ENCODE measurements at regions not wholly inside any gene's neighbourhood (a gene's known extent, or its start where the extent isn't known, plus 50 kb on each side); places are given as distances from the start of the nearest gene placed in this dataset.

DNA sequence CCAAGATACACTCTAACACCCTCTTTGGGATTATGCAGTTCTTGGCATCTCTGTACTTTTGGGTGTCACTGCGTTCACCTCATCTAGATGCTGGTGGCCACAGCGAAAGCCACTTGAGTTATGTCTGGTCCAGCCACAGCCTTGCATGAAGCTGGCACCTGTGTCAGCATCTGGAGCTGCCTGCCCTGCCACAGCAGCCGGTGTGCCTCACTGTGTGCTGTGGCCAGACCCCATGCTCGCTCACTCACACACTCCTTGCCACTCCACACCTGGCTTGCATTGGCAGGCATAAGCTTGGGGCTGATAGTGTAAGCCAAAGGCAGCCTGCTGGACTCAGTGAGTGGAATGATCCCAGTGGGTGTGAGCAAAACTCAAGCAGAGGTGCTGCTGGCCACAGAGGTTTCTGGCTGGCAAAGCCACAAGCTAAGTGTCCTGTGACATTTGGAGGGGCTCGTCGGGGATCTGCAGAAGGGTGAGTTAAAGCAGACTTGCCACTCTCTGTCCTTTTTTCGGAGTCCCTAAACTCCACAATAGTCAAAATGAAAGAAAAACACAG is 442.7 kb upstream of the CDH8 start:
- Histone ChIP-seq H3K36me3 (ENCODE audit: control insufficient read depth in 2 of 2, insufficient read depth in 2 of 2, low read length in 2 of 2) (no peaks in the 10 kb centered on the region), H3K4me3 (ENCODE audit: low read length in 2 of 2) (peak overlapping the region in 1 of 2 donors; percentile 47), H3K27me3 (ENCODE audit: control insufficient read depth in 1 of 2, insufficient read depth in 2 of 2, low read length in 2 of 2) (no peaks in the 10 kb centered on the region), H3K27ac (ENCODE audit: low read length) (no peak overlapping the region), H3K9ac (ENCODE audit: low read length in 2 of 2) (peak overlapping the region in 1 of 2 donors; percentile 36), H3K9me3 (ENCODE audit: control insufficient read depth in 2 of 2, low read length in 2 of 2) (no peaks in the 10 kb centered on the region), H3K4me1 (ENCODE audit: control insufficient read depth, insufficient read depth, low read length) (peaks cover 5% of the 10 kb centered on the region)

DNA sequence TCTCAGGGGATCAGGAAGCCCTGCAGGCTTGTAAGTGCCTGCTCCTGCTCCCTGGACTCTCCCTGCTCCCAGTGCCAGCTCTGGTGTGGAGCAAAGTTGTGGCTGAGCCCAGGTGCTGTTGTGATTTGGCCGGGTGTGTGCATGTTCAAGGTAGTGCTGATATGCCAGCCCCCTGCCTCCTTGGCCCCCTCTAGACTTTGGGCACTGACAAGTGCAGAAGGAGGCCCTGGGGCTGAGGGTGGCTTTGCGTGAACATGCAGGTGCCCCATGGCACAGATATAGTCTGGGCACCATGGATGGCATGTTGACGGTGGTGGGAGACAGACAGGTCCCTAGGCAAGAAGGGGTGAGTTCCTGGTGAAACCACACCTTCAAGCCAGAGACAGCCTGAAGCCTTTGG is 441.6 kb upstream of the CDH8 start:
- Histone ChIP-seq H3K27ac (ENCODE audit: low read length) (no peak overlapping the region), H3K36me3 (ENCODE audit: control insufficient read depth in 2 of 2, insufficient read depth in 2 of 2, low read length in 2 of 2) (no peaks in the 10 kb centered on the region), H3K4me3 (ENCODE audit: low read length in 2 of 2) (no peak overlapping the region), H3K9ac (ENCODE audit: low read length in 2 of 2) (no peak overlapping the region), H3K9me3 (ENCODE audit: control insufficient read depth in 2 of 2, low read length in 2 of 2) (no peaks in the 10 kb centered on the region), H3K4me1 (ENCODE audit: control insufficient read depth, insufficient read depth, low read length) (peaks cover 5% of the 10 kb centered on the region), H3K27me3 (ENCODE audit: control insufficient read depth in 1 of 2, insufficient read depth in 2 of 2, low read length in 2 of 2) (no peaks in the 10 kb centered on the region)

DNA sequence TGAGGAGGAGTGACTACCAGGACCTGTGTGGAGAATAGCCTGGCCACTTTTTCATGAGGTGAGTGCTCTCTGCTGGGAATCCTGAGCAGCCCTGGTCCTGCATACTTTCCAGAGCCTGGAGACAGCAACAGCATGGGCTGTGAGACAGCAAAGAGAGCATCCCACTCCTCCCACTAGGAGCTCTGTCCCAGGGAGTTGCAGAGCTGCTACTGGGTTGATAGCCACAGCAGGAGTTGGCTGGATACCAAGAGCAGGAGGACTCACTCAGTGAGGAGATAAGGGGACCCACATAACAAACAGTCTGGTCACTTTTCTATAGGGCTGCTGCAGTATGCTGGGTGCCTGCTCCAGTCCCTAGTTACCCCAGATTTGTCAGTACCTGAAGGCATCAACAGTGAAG is 439.3 kb upstream of the CDH8 start:
- peaks cover 5% of the 10 kb centered on the region for H3K4me1 ChIP-seq (ENCODE audit: control insufficient read depth, insufficient read depth, low read length)
- no peaks in the 10 kb centered on the region for H3K27me3 ChIP-seq (ENCODE audit: control insufficient read depth in 1 of 2, insufficient read depth in 2 of 2, low read length in 2 of 2)
- no peaks in the 10 kb centered on the region for H3K36me3 ChIP-seq (ENCODE audit: control insufficient read depth in 2 of 2, insufficient read depth in 2 of 2, low read length in 2 of 2)
- no peak overlapping the region for H3K27ac ChIP-seq (ENCODE audit: low read length)
- no peak overlapping the region for H3K9ac ChIP-seq (ENCODE audit: low read length in 2 of 2)
- no peaks in the 10 kb centered on the region for H3K9me3 ChIP-seq (ENCODE audit: control insufficient read depth in 2 of 2, low read length in 2 of 2)
- no peak overlapping the region for H3K4me3 ChIP-seq (ENCODE audit: low read length in 2 of 2)

DNA sequence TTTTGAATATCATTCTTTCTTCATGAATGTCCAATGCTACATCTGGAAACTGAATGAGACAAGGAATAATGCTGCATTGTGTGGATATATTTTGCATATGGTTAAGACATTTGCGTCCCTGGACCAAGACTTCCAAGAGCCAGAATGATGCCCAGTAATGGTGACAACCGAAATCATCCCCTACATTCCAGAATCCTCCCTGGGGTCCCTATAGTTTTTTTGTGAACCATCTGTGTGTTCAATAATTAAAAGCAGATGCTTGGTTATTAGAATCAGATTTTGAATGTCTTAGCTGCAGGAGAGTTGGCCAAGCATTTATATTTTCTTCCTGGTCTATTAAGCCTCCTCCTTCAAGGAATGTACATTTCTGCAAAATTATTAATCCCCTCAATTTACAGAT is 426.7 kb upstream of the CDH8 start:
- H3K27ac ChIP-seq (ENCODE audit: low read length): no peak overlapping the region

DNA sequence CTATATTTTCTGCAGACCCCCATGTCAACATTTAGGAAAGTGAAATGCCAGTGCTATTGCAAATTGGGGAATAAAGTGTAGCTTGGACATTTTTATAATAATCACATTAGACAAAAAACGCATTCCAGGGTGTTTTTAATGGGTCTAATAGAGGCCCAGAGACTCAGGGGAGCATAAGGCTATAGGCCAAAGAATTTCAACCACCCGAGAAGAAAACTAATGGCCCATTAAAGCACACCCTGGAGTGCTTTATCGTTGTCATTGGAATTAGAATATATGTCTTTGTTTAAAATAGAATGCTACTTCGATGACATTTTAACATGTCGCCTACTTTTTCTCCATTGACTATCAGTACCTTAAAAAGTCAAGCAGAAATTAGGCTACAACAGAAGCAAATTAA is 414.1 kb upstream of the CDH8 start:
- Histone ChIP-seq H3K4me3 (ENCODE audit: low read length in 2 of 2) (no peak overlapping the region), H3K27ac (ENCODE audit: low read length) (no peak overlapping the region), H3K9ac (ENCODE audit: low read length in 2 of 2) (no peak overlapping the region), H3K27me3 (ENCODE audit: control insufficient read depth in 1 of 2, insufficient read depth in 2 of 2, low read length in 2 of 2) (no peaks in the 10 kb centered on the region), H3K4me1 (ENCODE audit: control insufficient read depth, insufficient read depth, low read length) (no peaks in the 10 kb centered on the region), H3K36me3 (ENCODE audit: control insufficient read depth in 2 of 2, insufficient read depth in 2 of 2, low read length in 2 of 2) (no peaks in the 10 kb centered on the region), H3K9me3 (ENCODE audit: control insufficient read depth in 2 of 2, low read length in 2 of 2) (no peaks in the 10 kb centered on the region)

More for the DNA sequence above, 426.7 kb upstream of the CDH8 start:
- no peaks in the 10 kb centered on the region for H3K36me3 ChIP-seq (ENCODE audit: control insufficient read depth in 2 of 2, insufficient read depth in 2 of 2, low read length in 2 of 2)
- no peak overlapping the region for H3K4me3 ChIP-seq (ENCODE audit: low read length in 2 of 2)
- no peaks in the 10 kb centered on the region for H3K27me3 ChIP-seq (ENCODE audit: control insufficient read depth in 1 of 2, insufficient read depth in 2 of 2, low read length in 2 of 2)
- H3K9ac ChIP-seq (ENCODE audit: low read length in 2 of 2): no peak overlapping the region
- no peaks in the 10 kb centered on the region for H3K9me3 ChIP-seq (ENCODE audit: control insufficient read depth in 2 of 2, low read length in 2 of 2)
- H3K4me1 ChIP-seq (ENCODE audit: control insufficient read depth, insufficient read depth, low read length): no peaks in the 10 kb centered on the region

DNA sequence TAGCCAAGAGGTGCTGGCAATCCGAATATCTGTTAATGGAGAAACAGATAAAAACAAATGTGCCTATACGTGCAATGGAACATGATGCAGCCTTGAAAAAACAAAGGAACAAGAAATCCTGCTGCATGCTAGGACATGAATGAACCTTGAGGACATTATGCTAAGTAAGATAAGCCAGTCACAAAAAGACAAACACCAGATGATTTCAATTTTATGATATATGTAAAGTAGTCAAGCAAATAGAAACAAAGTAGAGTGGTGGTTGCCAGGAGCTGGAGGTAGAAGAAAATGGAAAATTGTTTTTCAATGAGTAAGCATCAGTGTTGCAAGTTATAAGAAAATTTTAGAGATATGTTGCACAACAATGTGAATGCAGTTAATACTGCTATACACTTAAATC is 409.7 kb upstream of the CDH8 start:
- Histone ChIP-seq H3K36me3 (ENCODE audit: control insufficient read depth in 2 of 2, insufficient read depth in 2 of 2, low read length in 2 of 2) (no peaks in the 10 kb centered on the region), H3K9me3 (ENCODE audit: control insufficient read depth in 2 of 2, low read length in 2 of 2) (no peaks in the 10 kb centered on the region), H3K27ac (ENCODE audit: low read length) (no peak overlapping the region), H3K27me3 (ENCODE audit: control insufficient read depth in 1 of 2, insufficient read depth in 2 of 2, low read length in 2 of 2) (no peaks in the 10 kb centered on the region), H3K9ac (ENCODE audit: low read length in 2 of 2) (no peak overlapping the region), H3K4me1 (ENCODE audit: control insufficient read depth, insufficient read depth, low read length) (no peaks in the 10 kb centered on the region), H3K4me3 (ENCODE audit: low read length in 2 of 2) (no peak overlapping the region)

DNA sequence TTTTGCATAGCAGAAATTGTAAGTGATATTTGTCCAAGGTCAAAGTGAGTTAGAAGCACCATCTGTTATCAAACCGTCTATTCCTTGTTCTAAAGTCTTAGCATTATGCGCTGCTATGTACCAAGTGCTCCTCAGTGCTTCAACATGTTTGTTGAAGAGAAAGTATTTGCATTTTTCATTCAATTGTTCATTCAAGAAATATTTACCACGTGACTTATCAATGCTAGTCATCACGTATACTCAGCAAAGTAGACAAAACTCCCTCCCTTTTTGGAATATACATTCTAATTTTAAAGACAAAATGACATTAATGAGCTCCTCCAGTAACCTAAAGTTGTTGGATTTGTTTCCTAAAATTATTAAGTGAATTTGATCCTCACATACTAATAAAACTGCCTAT is 388.0 kb upstream of the CDH8 start:
- H3K9me3 ChIP-seq (ENCODE audit: control insufficient read depth in 2 of 2, low read length in 2 of 2): no peaks in the 10 kb centered on the region

DNA sequence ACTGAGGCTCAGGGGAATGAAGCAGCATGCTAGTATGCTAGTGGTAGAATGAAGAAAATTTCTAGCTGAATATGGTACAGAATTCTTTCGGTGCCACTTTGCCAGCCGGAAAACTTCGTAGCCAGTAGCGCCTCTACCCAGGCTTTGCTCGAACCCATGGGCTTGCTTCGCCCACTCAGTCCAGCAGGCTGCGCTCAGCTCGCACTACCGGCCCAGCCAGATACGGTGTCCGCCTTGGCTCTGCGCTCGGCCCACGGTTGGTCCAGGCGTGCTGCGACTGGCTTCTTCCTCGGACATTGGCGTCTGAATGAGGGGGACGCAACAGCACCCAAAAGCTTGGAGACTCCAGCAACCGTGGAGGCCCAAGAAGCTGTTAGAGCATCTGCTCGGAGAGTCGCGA is 372.5 kb upstream of the CDH8 start:
- H3K9ac ChIP-seq (ENCODE audit: low read length in 2 of 2): no peak overlapping the region
- no peaks in the 10 kb centered on the region for H3K36me3 ChIP-seq (ENCODE audit: control insufficient read depth in 2 of 2, insufficient read depth in 2 of 2, low read length in 2 of 2)
- H3K4me1 ChIP-seq (ENCODE audit: control insufficient read depth, insufficient read depth, low read length): no peaks in the 10 kb centered on the region
- H3K4me3 ChIP-seq (ENCODE audit: low read length in 2 of 2): no peak overlapping the region
- H3K27me3 ChIP-seq (ENCODE audit: control insufficient read depth in 1 of 2, insufficient read depth in 2 of 2, low read length in 2 of 2): no peaks in the 10 kb centered on the region
- H3K27ac ChIP-seq (ENCODE audit: low read length): no peak overlapping the region
- peaks cover 0 to 3% of the 10 kb centered on the region in 2 donors for H3K9me3 ChIP-seq (ENCODE audit: control insufficient read depth in 2 of 2, low read length in 2 of 2)

More for the DNA sequence above, 388.0 kb upstream of the CDH8 start:
- H3K4me1 ChIP-seq (ENCODE audit: control insufficient read depth, insufficient read depth, low read length): no peaks in the 10 kb centered on the region
- no peak overlapping the region for H3K9ac ChIP-seq (ENCODE audit: low read length in 2 of 2)
- no peaks in the 10 kb centered on the region for H3K27me3 ChIP-seq (ENCODE audit: control insufficient read depth in 1 of 2, insufficient read depth in 2 of 2, low read length in 2 of 2)
- no peaks in the 10 kb centered on the region for H3K36me3 ChIP-seq (ENCODE audit: control insufficient read depth in 2 of 2, insufficient read depth in 2 of 2, low read length in 2 of 2)
- H3K4me3 ChIP-seq (ENCODE audit: low read length in 2 of 2): no peak overlapping the region
- no peak overlapping the region for H3K27ac ChIP-seq (ENCODE audit: low read length)

DNA sequence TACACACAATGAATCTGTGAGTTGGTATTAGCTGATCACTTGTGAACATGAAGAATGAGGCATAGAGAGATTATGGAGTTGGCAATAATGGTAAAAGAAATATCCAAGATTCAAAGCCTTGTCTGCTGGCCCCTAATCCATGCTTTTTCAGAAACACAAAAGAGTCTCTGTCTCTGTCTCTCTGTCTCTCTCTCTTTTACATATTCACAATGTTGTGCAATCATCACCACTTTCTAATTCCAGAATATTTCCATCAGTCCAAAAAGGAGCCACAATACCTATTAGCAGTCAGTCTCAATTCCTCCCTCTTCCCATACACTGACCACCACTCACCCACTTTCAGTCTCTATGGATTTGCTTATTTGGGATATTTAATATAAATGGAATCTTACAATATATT is 370.1 kb upstream of the CDH8 start:
- Histone ChIP-seq H3K27ac (ENCODE audit: low read length) (no peak overlapping the region), H3K9ac (ENCODE audit: low read length in 2 of 2) (no peak overlapping the region), H3K9me3 (ENCODE audit: control insufficient read depth in 2 of 2, low read length in 2 of 2) (peaks cover 0 to 3% of the 10 kb centered on the region in 2 donors), H3K27me3 (ENCODE audit: control insufficient read depth in 1 of 2, insufficient read depth in 2 of 2, low read length in 2 of 2) (no peaks in the 10 kb centered on the region), H3K4me1 (ENCODE audit: control insufficient read depth, insufficient read depth, low read length) (no peaks in the 10 kb centered on the region), H3K36me3 (ENCODE audit: control insufficient read depth in 2 of 2, insufficient read depth in 2 of 2, low read length in 2 of 2) (no peaks in the 10 kb centered on the region), H3K4me3 (ENCODE audit: low read length in 2 of 2) (no peak overlapping the region)

DNA sequence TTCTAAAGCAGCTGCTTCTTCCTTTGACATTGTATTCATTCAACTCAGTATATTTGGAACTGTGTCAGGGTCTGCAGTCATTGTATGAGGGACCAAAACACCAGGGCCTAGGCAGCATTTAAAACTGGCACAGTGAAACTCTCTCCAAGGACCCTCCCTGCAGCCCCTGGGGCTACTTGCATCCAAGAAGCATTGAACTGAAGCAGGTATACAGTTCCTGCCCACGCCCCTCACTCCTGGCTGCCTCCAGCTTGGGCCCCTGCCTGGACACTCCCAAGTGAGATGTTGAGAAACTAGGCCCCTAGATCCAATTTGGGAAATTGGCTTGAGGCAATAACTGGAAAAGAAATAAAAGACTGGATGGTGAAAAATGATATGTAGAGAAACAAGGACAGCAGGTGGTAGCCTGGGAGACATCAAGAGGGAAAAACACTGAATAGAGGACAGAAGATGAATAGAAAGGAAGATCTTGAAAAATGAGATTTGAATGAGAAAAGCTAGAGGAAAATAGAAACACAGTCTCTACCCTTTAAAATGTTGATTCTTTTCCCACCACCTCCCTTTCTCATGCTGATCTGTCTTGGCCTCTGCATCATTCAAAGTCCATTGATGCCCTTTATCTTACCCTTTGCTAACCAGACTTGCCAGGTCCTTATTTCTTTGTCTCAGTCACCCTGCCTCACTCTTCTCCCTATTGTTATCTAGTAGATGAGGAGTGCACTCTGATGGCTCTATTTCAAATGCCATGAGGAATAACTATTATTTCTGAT is 368.8 kb upstream of the CDH8 start:
- no peak overlapping the region for H3K9ac ChIP-seq (ENCODE audit: low read length in 2 of 2)
- no peaks in the 10 kb centered on the region for H3K4me1 ChIP-seq (ENCODE audit: control insufficient read depth, insufficient read depth, low read length)
- no peaks in the 10 kb centered on the region for H3K36me3 ChIP-seq (ENCODE audit: control insufficient read depth in 2 of 2, insufficient read depth in 2 of 2, low read length in 2 of 2)
- no peaks in the 10 kb centered on the region for H3K27me3 ChIP-seq (ENCODE audit: control insufficient read depth in 1 of 2, insufficient read depth in 2 of 2, low read length in 2 of 2)
- no peak overlapping the region for H3K4me3 ChIP-seq (ENCODE audit: low read length in 2 of 2)
- H3K9me3 ChIP-seq (ENCODE audit: control insufficient read depth in 2 of 2, low read length in 2 of 2): peaks cover 0 to 2% of the 10 kb centered on the region in 2 donors
- H3K27ac ChIP-seq (ENCODE audit: low read length): no peak overlapping the region

DNA sequence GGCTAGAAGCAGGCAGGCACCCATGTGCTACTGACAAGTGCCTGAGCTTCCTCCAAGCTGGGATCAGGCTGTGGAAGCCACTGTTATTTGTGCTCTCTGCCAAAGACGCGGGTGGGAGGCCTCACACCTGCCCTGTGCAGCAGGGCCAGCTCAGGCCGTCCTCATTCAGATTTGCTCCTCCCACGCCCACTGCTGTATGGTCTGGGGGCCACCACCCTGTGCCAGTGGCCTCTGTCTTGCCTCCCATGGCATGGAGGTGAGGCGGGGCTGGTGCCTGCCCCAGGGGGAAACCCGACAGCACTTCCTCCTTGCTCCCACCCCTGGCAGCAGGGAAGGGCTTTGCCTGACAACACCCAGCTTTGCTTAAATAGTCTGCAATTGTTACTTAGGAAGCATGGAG is 356.5 kb upstream of the CDH8 start:
- Histone ChIP-seq H3K9me3 (ENCODE audit: control insufficient read depth in 2 of 2, low read length in 2 of 2) (no peaks in the 10 kb centered on the region), H3K4me1 (ENCODE audit: control insufficient read depth, insufficient read depth, low read length) (no peaks in the 10 kb centered on the region), H3K27ac (ENCODE audit: low read length) (no peak overlapping the region)

More for the DNA sequence above, 356.5 kb upstream of the CDH8 start:
- H3K4me3 ChIP-seq (ENCODE audit: low read length in 2 of 2): no peak overlapping the region
- no peak overlapping the region for H3K9ac ChIP-seq (ENCODE audit: low read length in 2 of 2)
- no peaks in the 10 kb centered on the region for H3K27me3 ChIP-seq (ENCODE audit: control insufficient read depth in 1 of 2, insufficient read depth in 2 of 2, low read length in 2 of 2)
- no peaks in the 10 kb centered on the region for H3K36me3 ChIP-seq (ENCODE audit: control insufficient read depth in 2 of 2, insufficient read depth in 2 of 2, low read length in 2 of 2)

All from stomach smooth muscle (tissue), 2 donors.